ENCODE measurements at regions not wholly inside any gene's neighbourhood (a gene's known extent, or its start where the extent isn't known, plus 50 kb on each side); places are given as distances from the start of the nearest gene placed in this dataset.

DNA sequence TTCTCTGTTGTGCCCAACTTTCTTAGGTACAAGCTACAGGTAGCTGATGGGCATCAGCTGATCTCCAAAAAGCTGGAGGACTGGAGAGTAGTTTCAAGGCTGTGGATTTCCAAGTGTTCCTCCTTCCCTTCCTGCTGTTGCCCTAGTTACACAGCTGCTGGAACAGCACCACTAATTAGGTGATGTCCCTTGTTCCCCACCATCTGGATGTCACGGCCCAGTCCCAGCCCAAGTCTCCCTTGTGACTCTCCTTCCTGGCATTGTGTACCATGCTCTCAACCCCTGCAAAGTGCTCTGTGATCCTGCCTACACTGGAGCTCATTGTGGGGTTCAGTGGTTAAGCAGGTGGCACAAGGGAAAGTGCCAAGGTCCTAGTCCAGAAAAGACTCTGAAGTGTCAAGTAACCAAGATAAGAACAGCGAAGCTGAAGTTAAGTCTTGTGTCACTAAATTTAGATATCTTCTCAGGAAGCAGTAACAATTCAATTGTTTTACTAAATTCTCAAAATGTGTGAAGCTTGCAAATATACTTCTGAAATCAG, 604.5 kb downstream of the ISL1 start:
- TF ChIP-seq, protein P1, sequence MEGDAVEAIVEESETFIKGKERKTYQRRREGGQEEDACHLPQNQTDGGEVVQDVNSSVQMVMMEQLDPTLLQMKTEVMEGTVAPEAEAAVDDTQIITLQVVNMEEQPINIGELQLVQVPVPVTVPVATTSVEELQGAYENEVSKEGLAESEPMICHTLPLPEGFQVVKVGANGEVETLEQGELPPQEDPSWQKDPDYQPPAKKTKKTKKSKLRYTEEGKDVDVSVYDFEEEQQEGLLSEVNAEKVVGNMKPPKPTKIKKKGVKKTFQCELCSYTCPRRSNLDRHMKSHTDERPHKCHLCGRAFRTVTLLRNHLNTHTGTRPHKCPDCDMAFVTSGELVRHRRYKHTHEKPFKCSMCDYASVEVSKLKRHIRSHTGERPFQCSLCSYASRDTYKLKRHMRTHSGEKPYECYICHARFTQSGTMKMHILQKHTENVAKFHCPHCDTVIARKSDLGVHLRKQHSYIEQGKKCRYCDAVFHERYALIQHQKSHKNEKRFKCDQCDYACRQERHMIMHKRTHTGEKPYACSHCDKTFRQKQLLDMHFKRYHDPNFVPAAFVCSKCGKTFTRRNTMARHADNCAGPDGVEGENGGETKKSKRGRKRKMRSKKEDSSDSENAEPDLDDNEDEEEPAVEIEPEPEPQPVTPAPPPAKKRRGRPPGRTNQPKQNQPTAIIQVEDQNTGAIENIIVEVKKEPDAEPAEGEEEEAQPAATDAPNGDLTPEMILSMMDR (conservative IDR thresholded peaks at IDR 0.05): no peak
- no peak for TF ChIP-seq ZFX (IDR thresholded peaks at IDR 0.05)

Data from C4-2B (cell line).